OCI-LY7 (cell line): ENCODE measurements at regions not wholly inside any gene's neighbourhood (a gene's known extent, or its start where the extent isn't known, plus 50 kb on each side); places are given as distances from the start of the nearest gene placed in this dataset.

Experiments used
- BruUV-seq: library from RNA; stranded (reverse); fragments of 400-500 nt; replicated peaks from 2 replicates; lab custom pipeline; 2021; lab: Mats Ljungman, UMichigan
- CTCF ChIA-PET: fragments of 300-600 bp; sonication (Branson Sonifier 250); formaldehyde crosslinking; loops from one replicate; lab custom pipeline; 2022; ENCODE audit warnings: antibody characterized with exemption; ENCODE audit not compliant: unreplicated experiment; lab: Charles Lee
- POLR2A ChIA-PET: fragments of 300-600 bp; sonication (Branson Sonifier 250); formaldehyde crosslinking; loops from one replicate; lab custom pipeline; 2022; ENCODE audit warnings: antibody characterized with exemption; lab: Charles Lee
- DNase-seq: peaks from one replicate; pipeline ENCODE4 v3.0.0-alpha.2; 2015; ENCODE audit warnings: low spot score
- H2AFZ ChIP-seq: fragments of 200-600 bp; sonication (generic), shearing (Covaris generic); 2 replicates; pipeline ENCODE4 v1.6.1; 2014; ENCODE audit warnings: mild to moderate bottlenecking, antibody characterized with exemption, low read length, moderate library complexity
- H3K27ac ChIP-seq: fragments of 200-600 bp; sonication (generic); 2 replicates; pipeline ENCODE4 v1.5.1; 2014; ENCODE audit warnings: mixed run types, low read depth, mild to moderate bottlenecking, moderate library complexity, low read length, inconsistent platforms; ENCODE audit not compliant: poor library complexity, severe bottlenecking
- H3K36me3 ChIP-seq: fragments of 200-600 bp; sonication (generic); 2 replicates; pipeline ENCODE4 v1.6.1; 2014; ENCODE audit warnings: mild to moderate bottlenecking, antibody characterized with exemption, low read length, moderate library complexity, mixed read lengths; ENCODE audit not compliant: insufficient read depth
- H3K4me1 ChIP-seq: fragments of 200-600 bp; sonication (generic); 2 replicates; pipeline ENCODE4 v1.5.1; 2014; ENCODE audit warnings: mild to moderate bottlenecking, low read length; ENCODE audit not compliant: insufficient read depth, poor library complexity, severe bottlenecking
- H3K4me2 ChIP-seq: fragments of 200-600 bp; sonication (generic); 2 replicates; pipeline ENCODE4 v1.6.1; 2014; ENCODE audit warnings: mild to moderate bottlenecking, low read length
- H3K4me3 ChIP-seq: fragments of 200-600 bp; sonication (generic); 2 replicates; pipeline ENCODE4 v1.5.1; 2014; ENCODE audit warnings: mild to moderate bottlenecking, low read depth, low read length; ENCODE audit not compliant: poor library complexity, severe bottlenecking
- H3K79me2 ChIP-seq: fragments of 200-600 bp; sonication (generic); 2 replicates; pipeline ENCODE4 v1.6.1; 2016; ENCODE audit warnings: low read depth, mild to moderate bottlenecking, low read length, moderate library complexity, mixed read lengths; ENCODE audit not compliant: insufficient read depth
- H3K9me2 ChIP-seq: fragments of 200-600 bp; sonication (generic); 2 replicates; pipeline ENCODE4 v1.6.1; 2016; ENCODE audit warnings: mild to moderate bottlenecking, low read length, mixed read lengths; ENCODE audit not compliant: insufficient read depth
- H3K9me3 ChIP-seq: fragments of 200-600 bp; sonication (generic); 2 replicates; pipeline ENCODE4 v1.6.1; 2014; ENCODE audit warnings: mild to moderate bottlenecking, mixed run types, low read length, mixed read lengths
- H4K20me1 ChIP-seq: fragments of 200-600 bp; sonication (generic); 2 replicates; pipeline ENCODE4 v1.6.1; 2014; ENCODE audit warnings: mild to moderate bottlenecking, antibody characterized with exemption, low read length, moderate library complexity, mixed read lengths; ENCODE audit not compliant: insufficient read depth
- CTCF ChIP-seq: fragments of 200-600 bp; sonication (generic); conservative IDR thresholded peaks from 2 replicates; pipeline ENCODE4 v1.5.1; 2014; ENCODE audit warnings: mild to moderate bottlenecking, antibody characterized with exemption, low read length, moderate library complexity, mixed read lengths
- EZH2phosphoT487 ChIP-seq: fragments of 200-600 bp; sonication (generic); IDR thresholded peaks from 2 replicates; pipeline ENCODE4 v1.6.1; 2018; ENCODE audit warnings: low read depth, borderline replicate concordance, mild to moderate bottlenecking, mixed run types, antibody characterized with exemption, low read length, moderate library complexity, mixed read lengths
- intact Hi-C: fragments of 100-400 bp; cut with micrococcal nuclease; formaldehyde crosslinking; loops from one replicate; pipeline ENCODE4 v1.10.0; 2022; ENCODE audit not compliant: unreplicated experiment

GRCh38 chrX:39762266-39762841 is 335.4 kb downstream of the BCOR start:
- TF ChIP-seq EZH2phosphoT487 (no peak), CTCF (no peak)
- no peaks in the 10 kb centered on the region for H3K9me2 ChIP-seq
- POLR2A ChIA-PET: no interaction called here
- BruUV-seq: no TSS peak
- H3K79me2 ChIP-seq: no peaks in the 10 kb centered on the region
- intact Hi-C loops: loop anchor here (10.0 kb wide), 1 partner anchor 958 kb away; the partner anchor contains the start of gene MID1IP1
- peak overlapping the region; percentile 100 for H3K27ac ChIP-seq
- no peak overlapping the region for H2AFZ ChIP-seq
- CTCF ChIA-PET: no interaction called here
- no peak for DNase-seq
- H4K20me1 ChIP-seq: no peaks in the 10 kb centered on the region
- no peaks in the 10 kb centered on the region for H3K36me3 ChIP-seq
- no peak overlapping the region for H3K4me2 ChIP-seq
- peaks cover 91% of the 10 kb centered on the region for H3K4me1 ChIP-seq
- 0 out of 2 replicates have a peak, but pooled peaks cover 7% of the 10 kb centered on the region for H3K9me3 ChIP-seq
- H3K4me3 ChIP-seq: no peak overlapping the region

GRCh38 chrX:39764441-39764914 is 333.3 kb downstream of the BCOR start:
- intact Hi-C loops: loop anchor here (2.0 to 10.0 kb wide), 3 partner anchors 334 to 960 kb away; partner anchors contain the start of gene MID1IP1
- Histone ChIP-seq H4K20me1 (no peaks in the 10 kb centered on the region), H3K4me2 (peak overlapping the region; percentile 69), H2AFZ (no peak overlapping the region; the same call in 1 of the 2 replicates), H3K36me3 (no peaks in the 10 kb centered on the region), H3K4me1 (peaks cover 85% of the 10 kb centered on the region), H3K4me3 (peak overlapping the region; percentile 49), H3K27ac (peak overlapping the region; percentile 100), H3K79me2 (no peaks in the 10 kb centered on the region), H3K9me3 (0 out of 2 replicates have a peak, but pooled peaks cover 7% of the 10 kb centered on the region), H3K9me2 (no peaks in the 10 kb centered on the region)
- ChIA-PET POLR2A (interaction anchor here (0.5 to 2.3 kb wide), 6 partner anchors 8 to 412 kb away, joined by 3 to 8 read pairs (median 4); no protein-coding TSS in a partner anchor), CTCF (interaction anchor here (0.7 kb wide), 1 partner anchor 348 kb away, joined by 3 read pairs; no protein-coding TSS in a partner anchor)
- BruUV-seq: no TSS peak
- DNase-seq: peak; percentile 94
- no peak for TF ChIP-seq EZH2phosphoT487
- TF ChIP-seq CTCF: no peak

- H3K4me2 ChIP-seq: peak overlapping the region; percentile 69
- 0 out of 2 replicates have a peak, but pooled peaks cover 7% of the 10 kb centered on the region for H3K9me3 ChIP-seq
- BruUV-seq: no TSS peak
- no peak for DNase-seq
- CTCF ChIA-PET: no interaction called here
- no peaks in the 10 kb centered on the region for H4K20me1 ChIP-seq
- POLR2A ChIA-PET: interaction anchor here (1.2 to 2.3 kb wide), 2 partner anchors 11 to 404 kb away, joined by 3 to 8 read pairs; no protein-coding TSS in a partner anchor
- TF ChIP-seq CTCF: no peak
- peak overlapping the region; percentile 100 for H3K27ac ChIP-seq
- H3K9me2 ChIP-seq: no peaks in the 10 kb centered on the region
- H3K79me2 ChIP-seq: no peaks in the 10 kb centered on the region
- no peak overlapping the region; the same call in 1 of the 2 replicates for H2AFZ ChIP-seq
- H3K4me3 ChIP-seq: peak overlapping the region; percentile 49
- intact Hi-C loops: loop anchor here (2.0 to 10.0 kb wide), 3 partner anchors 333 to 961 kb away; partner anchors contain the start of gene MID1IP1
- H3K4me1 ChIP-seq: peaks cover 77% of the 10 kb centered on the region
- H3K36me3 ChIP-seq: no peaks in the 10 kb centered on the region
Measured at GRCh38 chrX:39765327-39765726, 332.4 kb downstream of the BCOR start.
